Activated T-cell treated with anti-CD3 and anti-CD28 coated beads, Interleukin-2, amount 50 U/mL, for 24 hours (primary cell): ENCODE measurements at regions not wholly inside any gene's neighbourhood (a gene's known extent, or its start where the extent isn't known, plus 50 kb on each side); places are given as distances from the start of the nearest gene placed in this dataset.
A peak's percentile ranks its signal among the peaks of the same experiment; 100 is the strongest.
"Not testable (repeated sequence)": the region's sequence is repeated elsewhere in the genome, so short reads cannot be mapped to it uniquely, and the experiment has no call there.

Experiments used
- DNase-seq: peaks from one replicate; pipeline ENCODE4 v3.0.0-alpha.2; 2020
- H3K27ac Mint-ChIP-seq: 2 replicates; pipeline ENCODE4 v1.8.0; 2020; ENCODE audit warnings: mild to moderate bottlenecking, mixed read lengths
- H3K27me3 Mint-ChIP-seq: 2 replicates; pipeline ENCODE4 v1.8.0; 2020; ENCODE audit warnings: mixed read lengths
- H3K36me3 Mint-ChIP-seq: 2 replicates; pipeline ENCODE4 v1.8.0; 2020; ENCODE audit warnings: low read depth, mixed read lengths
- H3K4me1 Mint-ChIP-seq: 2 replicates; pipeline ENCODE4 v1.8.0; 2020; ENCODE audit warnings: low read depth, mixed read lengths
- H3K4me3 Mint-ChIP-seq: 2 replicates; pipeline ENCODE4 v1.8.0; 2020; ENCODE audit warnings: mild to moderate bottlenecking, moderate library complexity, mixed read lengths
- H3K9me3 Mint-ChIP-seq: 2 replicates; pipeline ENCODE4 v1.8.0; 2020; ENCODE audit warnings: mixed read lengths

- H3K36me3 Mint-ChIP-seq, H3K27me3 Mint-ChIP-seq, H3K9me3 Mint-ChIP-seq: not testable (repeated sequence)
- Mint-ChIP-seq H3K4me3 (peak overlapping the region; percentile 84), H3K4me1 (peaks cover 38% of the 10 kb centered on the region), H3K27ac (peak overlapping the region; percentile 95)
- peak; percentile 91 for DNase-seq
Observed at GRCh38 chr6:27831434-27832081, 80.6 kb downstream of the OR2B2 start.

GRCh38 chr6:27830600-27831433 lies 81.4 kb downstream of the OR2B2 start:
- H3K36me3 Mint-ChIP-seq, H3K27me3 Mint-ChIP-seq, H3K9me3 Mint-ChIP-seq: not testable (repeated sequence)
- Mint-ChIP-seq H3K27ac (peak overlapping the region; percentile 95), H3K4me1 (peaks cover 43% of the 10 kb centered on the region), H3K4me3 (peak overlapping the region; percentile 84)
- peak; percentile 67 for DNase-seq

- no peak for DNase-seq
- peaks cover 6% of the 10 kb centered on the region for H3K36me3 Mint-ChIP-seq
- H3K4me1 Mint-ChIP-seq = peaks cover 47% of the 10 kb centered on the region
- H3K4me3 Mint-ChIP-seq = peak overlapping the region; percentile 84
- peaks cover 2% of the 10 kb centered on the region for H3K9me3 Mint-ChIP-seq
- H3K27me3 Mint-ChIP-seq = no peaks in the 10 kb centered on the region
- peak overlapping the region; percentile 95 for H3K27ac Mint-ChIP-seq
Observed at GRCh38 chr6:27830212-27830599, 82.0 kb downstream of the OR2B2 start.

GRCh38 chr6:27829453-27830211 lies 82.6 kb downstream of the OR2B2 start:
- DNase-seq = no peak
- Mint-ChIP-seq H3K4me3 (peak overlapping the region; percentile 84), H3K4me1 (peaks cover 46% of the 10 kb centered on the region), H3K27me3 (no peaks in the 10 kb centered on the region), H3K36me3 (peaks cover 11% of the 10 kb centered on the region), H3K9me3 (peaks cover 2% of the 10 kb centered on the region), H3K27ac (peak overlapping the region; percentile 95)

- Mint-ChIP-seq H3K4me1 (peaks cover 46% of the 10 kb centered on the region), H3K36me3 (peaks cover 16% of the 10 kb centered on the region)
- H3K9me3 Mint-ChIP-seq, DNase-seq, H3K27me3 Mint-ChIP-seq, H3K4me3 Mint-ChIP-seq, H3K27ac Mint-ChIP-seq: not testable (repeated sequence)
Observed at GRCh38 chr6:27827477-27827876, 84.7 kb downstream of the OR2B2 start.

GRCh38 chr6:27826612-27826985 lies 85.6 kb downstream of the OR2B2 start:
- not testable (repeated sequence) for H3K9me3 Mint-ChIP-seq, DNase-seq, H3K27me3 Mint-ChIP-seq
- Mint-ChIP-seq H3K36me3 (peaks cover 16% of the 10 kb centered on the region), H3K4me3 (peak overlapping the region; percentile 65), H3K4me1 (peaks cover 44% of the 10 kb centered on the region), H3K27ac (peak overlapping the region; percentile 73)

GRCh38 chr6:27825848-27826611 lies 86.2 kb downstream of the OR2B2 start:
- Mint-ChIP-seq H3K4me3 (peak overlapping the region; percentile 65), H3K36me3 (peaks cover 16% of the 10 kb centered on the region), H3K27ac (peak overlapping the region; percentile 73), H3K4me1 (peaks cover 41% of the 10 kb centered on the region)
- DNase-seq, H3K27me3 Mint-ChIP-seq, H3K9me3 Mint-ChIP-seq: not testable (repeated sequence)

- H3K27me3 Mint-ChIP-seq = no peaks in the 10 kb centered on the region
Observed at GRCh38 chr6:27825025-27825793, 87.0 kb downstream of the OR2B2 start.

GRCh38 chr6:27824211-27825024 lies 87.8 kb downstream of the OR2B2 start:
- Mint-ChIP-seq H3K27ac (peak overlapping the region; percentile 99), H3K36me3 (peaks cover 11% of the 10 kb centered on the region), H3K4me1 (peaks cover 35% of the 10 kb centered on the region), H3K4me3 (peak overlapping the region; percentile 91)
- peak; percentile 57 for DNase-seq
- H3K9me3 Mint-ChIP-seq, H3K27me3 Mint-ChIP-seq: not testable (repeated sequence)

More at GRCh38 chr6:27825025-27825793, 87.0 kb downstream of the OR2B2 start:
- peak overlapping the region; percentile 91 for H3K4me3 Mint-ChIP-seq
- peaks cover 2% of the 10 kb centered on the region for H3K9me3 Mint-ChIP-seq
- DNase-seq = no peak
- H3K36me3 Mint-ChIP-seq = peaks cover 11% of the 10 kb centered on the region
- H3K27ac Mint-ChIP-seq = peak overlapping the region; percentile 99
- H3K4me1 Mint-ChIP-seq = peaks cover 35% of the 10 kb centered on the region

GRCh38 chr6:27823714-27824210 lies 88.4 kb downstream of the OR2B2 start:
- not testable (repeated sequence) for H3K27me3 Mint-ChIP-seq

GRCh38 chr6:27816906-27817305 lies 95.3 kb downstream of the OR2B2 start:
- no peak for DNase-seq
- Mint-ChIP-seq H3K4me1 (peaks cover 40% of the 10 kb centered on the region), H3K4me3 (peak overlapping the region; percentile 15), H3K27me3 (no peaks in the 10 kb centered on the region), H3K9me3 (no peaks in the 10 kb centered on the region), H3K36me3 (no peaks in the 10 kb centered on the region), H3K27ac (peak overlapping the region; percentile 60)

More at GRCh38 chr6:27823714-27824210, 88.4 kb downstream of the OR2B2 start:
- Mint-ChIP-seq H3K27ac (peak overlapping the region; percentile 99), H3K36me3 (peaks cover 11% of the 10 kb centered on the region), H3K4me3 (peak overlapping the region; percentile 91), H3K4me1 (peaks cover 30% of the 10 kb centered on the region)
- DNase-seq = peak; percentile 79
- not testable (repeated sequence) for H3K9me3 Mint-ChIP-seq

GRCh38 chr6:27814665-27815424 lies 97.4 kb downstream of the OR2B2 start:
- H3K4me1 Mint-ChIP-seq = peaks cover 52% of the 10 kb centered on the region
- no peaks in the 10 kb centered on the region for H3K27me3 Mint-ChIP-seq

More at GRCh38 chr6:27814665-27815424, 97.4 kb downstream of the OR2B2 start:
- H3K9me3 Mint-ChIP-seq = no peaks in the 10 kb centered on the region
- peak overlapping the region; percentile 96 for H3K27ac Mint-ChIP-seq
- H3K36me3 Mint-ChIP-seq = peaks cover 10% of the 10 kb centered on the region
- peak overlapping the region; percentile 78 for H3K4me3 Mint-ChIP-seq
- DNase-seq = peak; percentile 78
